Keratinocyte (primary cell): ENCODE measurements at regions not wholly inside any gene's neighbourhood (a gene's known extent, or its start where the extent isn't known, plus 50 kb on each side); places are given as distances from the start of the nearest gene placed in this dataset.

Source experiments
- DNase-seq: peaks from one replicate; pipeline ENCODE4 v3.0.0-alpha.2; 2011; ENCODE audit warnings: low read depth, missing footprints, low spot score
- FAIRE-seq: peaks from 2 replicates; lab custom pipeline; 2011; peaks lifted over from hg19 to GRCh38; lab: Jason Lieb, UNC
- H2AFZ ChIP-seq: 2 replicates; pipeline ENCODE4 v1.6.0; 2012; ENCODE audit warnings: low read length, control low read depth, inconsistent platforms; ENCODE audit not compliant: control insufficient read depth
- H3K27ac ChIP-seq: 2 replicates; pipeline ENCODE4 v1.5.1; 2011; ENCODE audit warnings: low read length; ENCODE audit not compliant: control insufficient read depth, insufficient read depth
- H3K27me3 ChIP-seq: 3 replicates; pipeline ENCODE4 v1.6.0; 2011; ENCODE audit warnings: low read length; ENCODE audit not compliant: control insufficient read depth, insufficient read depth; ENCODE audit errors: extremely low read depth
- H3K36me3 ChIP-seq, 2 experiments: 2 replicates in 1 of 2; 3 replicates in 1 of 2; pipeline ENCODE4 v1.5.1; 2011; ENCODE audit warnings: low read length in 2 of 2, mild to moderate bottlenecking in 1 of 2; ENCODE audit not compliant: control insufficient read depth in 2 of 2, insufficient read depth in 2 of 2; ENCODE audit errors: extremely low read depth in 1 of 2
- H3K4me1 ChIP-seq: 3 replicates; pipeline ENCODE4 v1.5.1; 2011; ENCODE audit warnings: low read length; ENCODE audit not compliant: control insufficient read depth, insufficient read depth; ENCODE audit errors: extremely low read depth
- H3K4me2 ChIP-seq: 3 replicates; pipeline ENCODE4 v1.6.0; 2011; ENCODE audit warnings: low read depth, low read length; ENCODE audit not compliant: control insufficient read depth, insufficient read depth; ENCODE audit errors: extremely low read depth
- H3K4me3 ChIP-seq, 3 experiments: fragments of 200-600 bp in 1 of 3; sonication (generic) in 1 of 3; 2 replicates in 2 of 3; 3 replicates in 1 of 3; pipeline ENCODE4 v1.5.1; 2011 to 2016; ENCODE audit warnings: low read length in 3 of 3, mild to moderate bottlenecking in 3 of 3, control low read depth in 2 of 3, inconsistent platforms in 1 of 3, low read depth in 1 of 3, mixed read lengths in 1 of 3, mixed run types in 1 of 3, moderate library complexity in 1 of 3; ENCODE audit not compliant: control insufficient read depth in 2 of 3, insufficient read depth in 2 of 3; ENCODE audit errors: extremely low read depth in 1 of 3
- H3K79me2 ChIP-seq: 2 replicates; pipeline ENCODE4 v1.6.0; 2012; ENCODE audit warnings: low read length; ENCODE audit not compliant: control insufficient read depth, insufficient read depth
- H3K9ac ChIP-seq: 3 replicates; pipeline ENCODE4 v1.6.0; 2011; ENCODE audit warnings: low read length; ENCODE audit not compliant: control insufficient read depth, insufficient read depth; ENCODE audit errors: extremely low read depth
- H3K9me1 ChIP-seq: 3 replicates; pipeline ENCODE4 v1.6.0; 2011; ENCODE audit warnings: low read length; ENCODE audit not compliant: control insufficient read depth, insufficient read depth; ENCODE audit errors: extremely low read depth
- H3K9me3 ChIP-seq: 2 replicates; pipeline ENCODE4 v1.5.1; 2012; ENCODE audit warnings: low read depth, low read length; ENCODE audit not compliant: control insufficient read depth
- H4K20me1 ChIP-seq: 3 replicates; pipeline ENCODE4 v1.6.0; 2011; ENCODE audit warnings: low read length; ENCODE audit not compliant: control insufficient read depth, insufficient read depth; ENCODE audit errors: extremely low read depth
- EZH2 ChIP-seq: IDR thresholded peaks from one replicate; pipeline ENCODE4 v1.6.1; 2012; ENCODE audit warnings: inconsistent platforms, mild to moderate bottlenecking, low read length, moderate library complexity
- dilution Hi-C: fragments of 300-500 bp; cut with MboI; formaldehyde crosslinking; loops from one replicate; pipeline ENCODE4 v1.7.0; 2020; ENCODE audit warnings: low sequenced_read_pairs; ENCODE audit not compliant: extremely low pct_ligation_motif_present
- TF ChIP-seq, protein P1 (sequence below), 3 experiments: IDR thresholded peaks in 1 of 3; conservative IDR thresholded peaks in 1 of 3; optimal IDR thresholded peaks in 1 of 3; 2 replicates in 2 of 3; 3 replicates in 1 of 3; pipeline versions ENCODE3 to v1.5.1; 2011; ENCODE audit warnings: low read length in 3 of 3, mild to moderate bottlenecking in 3 of 3, moderate library complexity in 2 of 3, control low read depth in 1 of 3, inconsistent platforms in 1 of 3; ENCODE audit not compliant: insufficient read depth in 2 of 3; ENCODE audit errors: extremely low read depth in 1 of 3

GRCh38 chr6:56363796-56364430 lies 116.5 kb upstream of the COL21A1 start:
- no peak overlapping the region for H3K27ac ChIP-seq
- dilution Hi-C loops: loop anchor here (25.0 kb wide), 1 partner anchor 98 kb away; no protein-coding TSS in a partner anchor
- no peaks in the 10 kb centered on the region for H3K27me3 ChIP-seq
- H3K36me3 ChIP-seq: no peaks in the 10 kb centered on the region
- DNase-seq (no peak), FAIRE-seq (no peak)
- no peak for TF ChIP-seq EZH2
- TF ChIP-seq, protein P1, sequence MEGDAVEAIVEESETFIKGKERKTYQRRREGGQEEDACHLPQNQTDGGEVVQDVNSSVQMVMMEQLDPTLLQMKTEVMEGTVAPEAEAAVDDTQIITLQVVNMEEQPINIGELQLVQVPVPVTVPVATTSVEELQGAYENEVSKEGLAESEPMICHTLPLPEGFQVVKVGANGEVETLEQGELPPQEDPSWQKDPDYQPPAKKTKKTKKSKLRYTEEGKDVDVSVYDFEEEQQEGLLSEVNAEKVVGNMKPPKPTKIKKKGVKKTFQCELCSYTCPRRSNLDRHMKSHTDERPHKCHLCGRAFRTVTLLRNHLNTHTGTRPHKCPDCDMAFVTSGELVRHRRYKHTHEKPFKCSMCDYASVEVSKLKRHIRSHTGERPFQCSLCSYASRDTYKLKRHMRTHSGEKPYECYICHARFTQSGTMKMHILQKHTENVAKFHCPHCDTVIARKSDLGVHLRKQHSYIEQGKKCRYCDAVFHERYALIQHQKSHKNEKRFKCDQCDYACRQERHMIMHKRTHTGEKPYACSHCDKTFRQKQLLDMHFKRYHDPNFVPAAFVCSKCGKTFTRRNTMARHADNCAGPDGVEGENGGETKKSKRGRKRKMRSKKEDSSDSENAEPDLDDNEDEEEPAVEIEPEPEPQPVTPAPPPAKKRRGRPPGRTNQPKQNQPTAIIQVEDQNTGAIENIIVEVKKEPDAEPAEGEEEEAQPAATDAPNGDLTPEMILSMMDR (optimal IDR thresholded peaks at IDR 0.05 in 1 of 3, IDR thresholded peaks at IDR 0.05 in 1 of 3, conservative IDR thresholded peaks at IDR 0.05 in 1 of 3; ENCODE audit: extremely low read depth in 1 of 3, insufficient read depth in 2 of 3, low read length in 3 of 3): no peak
- H3K79me2 ChIP-seq: no peaks in the 10 kb centered on the region
- H3K9me1 ChIP-seq: no peaks in the 10 kb centered on the region
- H3K4me2 ChIP-seq: no peak overlapping the region
- no peak overlapping the region for H3K9ac ChIP-seq
- H3K4me1 ChIP-seq: peaks cover 11% of the 10 kb centered on the region
- no peaks in the 10 kb centered on the region for H3K9me3 ChIP-seq
- no peak overlapping the region for H3K4me3 ChIP-seq
- no peaks in the 10 kb centered on the region for H4K20me1 ChIP-seq
- no peak overlapping the region for H2AFZ ChIP-seq

DNA sequence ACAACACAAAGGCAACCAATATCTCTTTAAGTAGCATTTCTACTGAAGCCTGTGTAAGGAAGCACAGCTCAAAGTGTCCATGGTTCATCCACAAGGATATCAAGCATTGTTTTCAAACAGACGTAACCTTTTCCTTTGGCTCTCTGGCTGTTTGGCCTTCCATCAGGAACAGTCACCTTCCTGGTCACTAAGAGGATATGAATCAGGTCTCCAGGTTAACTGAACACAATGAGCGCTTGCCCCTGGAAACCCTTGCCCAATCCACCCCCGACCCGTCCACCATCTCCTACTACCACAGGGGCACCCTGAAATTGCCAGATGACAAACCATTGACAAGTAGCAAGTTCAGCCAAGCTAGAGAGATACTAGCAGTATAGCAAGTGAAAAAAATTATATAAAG lies 114.4 kb upstream of the COL21A1 start:
- H3K9me1 ChIP-seq: no peaks in the 10 kb centered on the region
- no peak overlapping the region for H3K4me3 ChIP-seq
- H3K4me1 ChIP-seq: peaks cover 27% of the 10 kb centered on the region
- dilution Hi-C loops: loop anchor here (25.0 kb wide), 1 partner anchor 100 kb away; no protein-coding TSS in a partner anchor
- FAIRE-seq (no peak), DNase-seq (no peak)
- no peak overlapping the region for H3K27ac ChIP-seq
- H3K4me2 ChIP-seq: no peak overlapping the region
- no peaks in the 10 kb centered on the region for H3K79me2 ChIP-seq
- H3K27me3 ChIP-seq: no peaks in the 10 kb centered on the region
- H3K9me3 ChIP-seq: no peaks in the 10 kb centered on the region
- H4K20me1 ChIP-seq: no peaks in the 10 kb centered on the region
- H3K9ac ChIP-seq: no peak overlapping the region
- no peaks in the 10 kb centered on the region for H3K36me3 ChIP-seq
- TF ChIP-seq, protein P1 (optimal IDR thresholded peaks at IDR 0.05 in 1 of 3, IDR thresholded peaks at IDR 0.05 in 1 of 3, conservative IDR thresholded peaks at IDR 0.05 in 1 of 3; ENCODE audit: extremely low read depth in 1 of 3, insufficient read depth in 2 of 3, low read length in 3 of 3): no peak
- no peak for TF ChIP-seq EZH2
- H2AFZ ChIP-seq: no peak overlapping the region
